Kidney tubule cell (primary cell): ENCODE measurements at regions not wholly inside any gene's neighbourhood (a gene's known extent, or its start where the extent isn't known, plus 50 kb on each side); places are given as distances from the start of the nearest gene placed in this dataset.
A peak's percentile ranks its signal among the peaks of the same experiment; 100 is the strongest.

ENCODE experiments used
- DNase-seq: peaks from one replicate; pipeline ENCODE4 v3.0.0-alpha.2; 2018; ENCODE audit warnings: low spot score

- DNase-seq: no peak
Observed at GRCh38 chr6:113102761-113103160, 754.4 kb upstream of the MARCKS start.

DNA sequence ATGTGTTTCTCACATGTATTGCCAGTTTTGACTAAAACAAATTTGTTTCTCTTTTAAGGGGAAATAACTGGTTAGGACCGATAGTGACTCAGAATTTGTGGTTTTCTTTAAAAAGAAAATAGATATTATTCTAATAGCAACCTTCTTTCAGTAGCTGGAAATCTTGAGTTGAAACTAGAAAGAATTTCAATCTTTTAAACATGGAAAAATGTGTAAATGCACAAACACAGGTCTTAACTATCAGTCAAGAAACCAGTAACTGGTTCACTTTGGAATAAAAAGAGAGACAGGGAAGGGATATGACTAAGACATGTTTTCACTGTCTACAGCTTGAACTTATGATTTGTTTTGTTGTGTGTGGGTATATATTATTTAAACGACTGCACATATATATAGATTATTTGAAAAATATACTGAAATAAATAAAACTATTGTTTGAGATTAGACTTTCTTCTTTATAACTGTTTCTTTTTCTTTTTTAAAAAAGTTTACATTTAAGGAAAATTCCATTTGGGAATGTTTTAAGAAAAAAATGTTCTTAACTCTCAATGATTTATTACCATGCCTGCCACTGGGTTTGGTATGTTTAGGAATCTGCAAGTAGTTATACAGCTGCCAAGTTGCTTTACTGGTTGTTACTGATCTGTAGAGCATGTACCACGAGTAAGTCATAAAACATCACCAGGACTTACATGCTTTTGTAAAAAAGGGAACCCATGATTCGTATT lies 753.3 kb upstream of the MARCKS start:
- peak; percentile 45 for DNase-seq

DNA sequence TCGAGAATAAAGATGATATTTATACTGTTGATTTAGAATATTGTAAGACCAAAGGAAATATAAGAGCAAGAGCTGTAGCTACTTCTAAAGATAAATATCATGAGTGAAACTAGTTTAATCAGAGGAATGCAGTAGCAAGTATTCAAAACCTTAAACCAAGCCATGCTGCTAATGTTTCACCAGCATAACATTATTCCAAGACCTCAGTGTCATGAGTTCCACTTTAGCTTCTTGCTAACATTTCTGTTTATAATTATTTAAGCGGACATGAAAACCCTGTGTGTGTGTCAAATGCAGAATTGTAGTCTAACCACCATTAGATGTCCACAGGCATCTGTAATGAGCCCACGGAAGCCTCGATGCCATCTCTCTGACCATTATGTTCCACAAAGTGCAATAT lies 752.6 kb upstream of the MARCKS start:
- peak; percentile 30 for DNase-seq

DNA sequence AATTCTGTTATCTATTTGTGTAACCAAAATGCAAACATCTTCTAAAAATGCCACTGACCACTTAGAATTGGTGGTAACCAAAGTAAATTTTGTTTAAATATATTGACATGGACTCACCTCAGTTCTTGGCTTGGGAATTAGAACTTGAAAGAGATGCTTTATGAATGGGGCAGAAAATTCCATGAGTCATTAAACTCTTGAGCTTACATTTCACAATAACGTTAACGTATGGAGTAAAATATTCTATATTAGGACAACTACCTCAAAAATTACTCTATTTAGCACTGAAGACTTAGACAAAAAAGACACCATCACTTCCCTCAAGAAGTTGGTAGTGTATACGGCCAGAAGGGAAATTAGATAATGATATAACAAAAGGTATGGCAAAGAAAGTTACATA lies 752.2 kb upstream of the MARCKS start:
- no peak for DNase-seq

- no peak for DNase-seq
Observed at GRCh38 chr6:113110211-113110610, 746.9 kb upstream of the MARCKS start.

GRCh38 chr6:113111550-113111949 lies 745.6 kb upstream of the MARCKS start:
- DNase-seq: no peak

DNA sequence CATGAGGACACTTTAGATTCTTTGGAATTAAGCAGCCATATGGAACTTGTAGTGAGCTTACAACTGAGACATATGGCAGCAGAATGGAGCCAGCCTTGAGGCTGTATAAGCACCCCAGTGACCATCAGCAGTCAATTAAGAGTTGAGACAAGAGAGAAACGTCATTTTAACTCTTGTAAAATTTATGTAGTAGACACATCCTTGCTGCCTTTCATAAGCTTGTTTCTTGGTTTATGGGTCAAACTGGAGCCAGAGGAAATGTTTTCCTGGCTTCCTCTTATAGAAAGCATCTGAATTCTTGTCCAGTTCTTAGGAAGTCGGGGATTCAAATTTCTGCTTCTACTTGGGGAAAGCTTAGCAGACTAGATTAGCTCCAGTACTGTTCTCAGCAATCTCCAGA lies 745.1 kb upstream of the MARCKS start:
- no peak for DNase-seq

DNA sequence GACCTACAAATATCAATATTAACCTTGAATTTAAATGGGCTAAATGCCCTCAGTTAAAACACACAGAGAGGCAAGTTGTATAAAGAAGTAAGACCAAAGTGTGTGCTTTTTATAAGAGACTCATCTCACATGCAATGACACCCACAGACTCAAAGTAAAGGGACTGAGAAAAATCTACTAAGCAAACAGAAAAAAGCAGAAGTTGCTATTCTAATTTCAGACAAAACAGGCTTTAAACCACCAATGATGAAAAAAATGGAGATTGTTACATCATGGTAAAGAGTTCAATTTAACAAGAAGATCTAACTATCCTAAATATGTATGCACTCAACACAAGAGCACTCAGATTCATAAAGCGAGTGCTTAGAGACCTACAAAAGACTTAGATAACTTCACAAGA lies 741.9 kb upstream of the MARCKS start:
- DNase-seq: no peak

DNA sequence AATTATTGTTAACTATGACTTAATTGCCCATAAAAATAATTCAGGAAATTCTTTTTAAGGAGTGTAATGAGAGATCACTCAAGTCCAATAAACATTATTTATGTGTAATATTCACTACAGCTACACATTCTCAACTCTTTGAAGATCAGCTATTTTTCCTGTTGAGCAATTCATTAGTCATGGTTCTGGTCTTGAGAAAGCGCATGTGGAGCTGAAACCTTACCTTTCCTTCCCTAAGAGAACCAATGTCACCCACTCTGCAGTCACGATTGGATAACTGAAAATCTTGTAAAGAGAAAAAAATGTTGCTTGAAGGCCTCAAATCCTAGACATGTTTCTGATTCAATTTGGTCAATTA lies 736.9 kb upstream of the MARCKS start:
- peak; percentile 89 for DNase-seq

DNA sequence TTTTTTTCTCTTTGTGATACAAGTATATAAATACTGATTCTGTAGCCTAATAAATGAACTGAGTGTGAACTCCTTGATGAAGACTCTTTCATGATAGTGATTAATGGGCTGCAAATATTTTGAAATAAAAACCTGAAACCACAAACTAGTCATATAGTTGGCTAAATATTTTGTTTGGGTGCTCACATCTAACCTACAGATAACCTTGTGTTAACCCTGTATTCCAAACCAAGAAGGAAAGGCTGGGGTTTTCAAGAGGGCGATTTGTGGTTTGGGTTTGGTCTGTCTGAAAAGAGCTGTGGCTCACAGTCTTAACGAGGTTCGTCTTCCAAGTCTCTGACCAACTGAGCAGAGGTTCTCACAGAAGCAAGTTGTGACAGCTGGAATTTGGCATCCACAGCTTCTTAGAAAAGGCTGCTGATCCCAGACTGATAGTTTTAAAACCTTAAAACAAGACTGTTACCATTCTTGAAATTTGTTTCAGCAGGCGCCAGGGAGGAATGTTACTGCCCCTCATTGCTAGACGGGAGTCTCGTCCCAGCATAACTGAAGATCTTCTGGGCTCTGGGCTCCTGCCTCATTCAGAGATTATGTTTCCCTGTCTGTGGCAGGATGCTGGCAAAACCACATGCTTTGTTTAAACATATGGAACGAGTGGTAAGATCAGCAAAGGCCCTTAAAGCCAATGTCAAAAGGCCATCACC lies 736.4 kb upstream of the MARCKS start:
- peak; percentile 88 for DNase-seq

GRCh38 chr6:113121571-113121970 lies 735.6 kb upstream of the MARCKS start:
- no peak for DNase-seq

GRCh38 chr6:113122060-113122459 lies 735.1 kb upstream of the MARCKS start:
- peak; percentile 98 for DNase-seq

- no peak for DNase-seq
Observed at GRCh38 chr6:113125626-113126025, 731.5 kb upstream of the MARCKS start.

- no peak for DNase-seq
Observed at GRCh38 chr6:113127786-113128419, 729.2 kb upstream of the MARCKS start.

GRCh38 chr6:113128661-113129060 lies 728.5 kb upstream of the MARCKS start:
- DNase-seq: no peak

- DNase-seq: no peak
Observed at GRCh38 chr6:113129991-113130390, 727.2 kb upstream of the MARCKS start.

GRCh38 chr6:113137426-113137825 lies 719.7 kb upstream of the MARCKS start:
- DNase-seq: peak; percentile 24

GRCh38 chr6:113140721-113141120 lies 716.4 kb upstream of the MARCKS start:
- no peak for DNase-seq

DNA sequence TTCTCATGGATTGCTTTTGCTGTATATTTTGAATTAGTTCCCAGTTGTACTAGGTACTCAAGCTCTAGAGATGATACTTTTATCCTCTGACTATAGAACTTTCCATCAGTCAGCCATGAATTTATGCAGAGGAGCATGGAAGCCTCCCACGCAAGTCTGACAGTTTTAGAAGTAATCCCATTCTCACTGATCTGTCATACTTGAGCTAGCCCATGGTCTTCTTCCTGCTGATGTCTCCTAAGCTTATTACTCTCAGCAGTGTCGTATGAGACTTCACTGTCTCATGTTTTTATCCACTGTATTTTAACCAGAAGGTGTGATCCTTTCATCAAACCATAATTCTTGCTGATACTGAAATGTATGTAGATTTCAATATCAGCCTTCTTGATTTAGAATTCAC lies 715.2 kb upstream of the MARCKS start:
- DNase-seq: no peak

- DNase-seq: no peak
Observed at GRCh38 chr6:113142671-113143174, 714.4 kb upstream of the MARCKS start.

GRCh38 chr6:113143206-113143605 lies 713.9 kb upstream of the MARCKS start:
- DNase-seq: no peak

GRCh38 chr6:113144117-113144516 lies 713.0 kb upstream of the MARCKS start:
- DNase-seq: no peak

DNA sequence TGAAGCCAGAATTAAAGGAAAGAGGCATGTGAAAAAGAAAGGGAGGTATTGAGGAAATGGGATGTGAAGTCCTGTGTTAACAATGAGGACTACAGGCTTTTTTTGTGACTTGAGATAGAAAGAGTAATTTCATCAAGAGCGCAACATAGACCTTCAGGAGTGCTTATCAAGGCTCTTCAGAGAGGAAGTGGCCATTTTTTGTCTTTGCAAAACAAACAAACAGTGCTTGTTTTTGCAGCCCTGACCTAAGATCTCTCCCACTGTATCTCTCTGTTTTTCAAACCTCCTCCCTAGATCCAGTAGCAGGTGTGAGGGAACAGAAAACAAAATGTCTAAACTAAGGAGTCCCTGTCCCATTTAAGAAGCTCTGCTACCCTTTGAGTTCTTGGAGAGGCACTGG lies 710.3 kb upstream of the MARCKS start:
- no peak for DNase-seq
